HG02981 (cell line): ENCODE measurements at regions not wholly inside any gene's neighbourhood (a gene's known extent, or its start where the extent isn't known, plus 50 kb on each side); places are given as distances from the start of the nearest gene placed in this dataset.
"Not testable (repeated sequence)": the region's sequence is repeated elsewhere in the genome, so short reads cannot be mapped to it uniquely, and the experiment has no call there.

Experiments
- ATAC-seq: cut with Tn5 transposase; IDR thresholded peaks from one replicate; pipeline ENCODE4 v1.9.1; 2021; ENCODE audit warnings: mild to moderate bottlenecking, moderate library complexity; ENCODE audit not compliant: unreplicated experiment

GRCh38 chr7:152594801-152595200 lies 81.1 kb downstream of the XRCC2 start:
- no peak for ATAC-seq

GRCh38 chr7:152591976-152592375 lies 84.0 kb downstream of the XRCC2 start:
- ATAC-seq, result no peak

GRCh38 chr7:152590481-152590880 lies 85.5 kb downstream of the XRCC2 start:
- ATAC-seq, result no peak

- not testable (repeated sequence) for ATAC-seq
Observed at GRCh38 chr7:152589821-152590220, 86.1 kb downstream of the XRCC2 start.

- ATAC-seq, result no peak
Observed at GRCh38 chr7:152588350-152588749, 87.6 kb downstream of the XRCC2 start.

- ATAC-seq, result no peak
Observed at GRCh38 chr7:152587366-152587765, 88.6 kb downstream of the XRCC2 start.

GRCh38 chr7:152583006-152583405 lies 92.9 kb downstream of the XRCC2 start:
- no peak for ATAC-seq

GRCh38 chr7:152579070-152579469 lies 96.9 kb downstream of the XRCC2 start:
- no peak for ATAC-seq

GRCh38 chr7:152577339-152577738 lies 98.6 kb downstream of the XRCC2 start:
- no peak for ATAC-seq

- no peak for ATAC-seq
Observed at GRCh38 chr7:152574892-152575548, 100.9 kb downstream of the XRCC2 start.

- ATAC-seq, result not testable (repeated sequence)
Observed at GRCh38 chr7:152573186-152573585, 102.8 kb downstream of the XRCC2 start.

- no peak for ATAC-seq
Observed at GRCh38 chr7:152572101-152572500, 103.8 kb downstream of the XRCC2 start.

GRCh38 chr7:152571068-152571467 lies 104.9 kb downstream of the XRCC2 start:
- no peak for ATAC-seq

- ATAC-seq, result no peak
Observed at GRCh38 chr7:152568972-152569371, 107.0 kb downstream of the XRCC2 start.

- ATAC-seq, result no peak
Observed at GRCh38 chr7:152565731-152566130, 110.2 kb downstream of the XRCC2 start.

- no peak for ATAC-seq
Observed at GRCh38 chr7:152564656-152565250, 111.2 kb downstream of the XRCC2 start.

GRCh38 chr7:152556013-152556755 lies 119.8 kb downstream of the XRCC2 start:
- no peak for ATAC-seq

- ATAC-seq, result no peak
Observed at GRCh38 chr7:152553671-152554317, 118.0 kb upstream of the KMT2C start.

- ATAC-seq, result no peak
Observed at GRCh38 chr7:152551304-152552036, 115.7 kb upstream of the KMT2C start.

- no peak for ATAC-seq
Observed at GRCh38 chr7:152544971-152545619, 109.3 kb upstream of the KMT2C start.
